CD14-positive monocyte (primary cell): ENCODE measurements at regions not wholly inside any gene's neighbourhood (a gene's known extent, or its start where the extent isn't known, plus 50 kb on each side); places are given as distances from the start of the nearest gene placed in this dataset.

Experiments used
- DNase-seq, 3 donors: peaks; one replicate each; pipeline ENCODE4 v3.0.0-alpha.2; 2011 to 2022
- H2AFZ ChIP-seq: 2 replicates; pipeline ENCODE4 v1.6.0; 2012; ENCODE audit warnings: mild to moderate bottlenecking, low read depth, low read length, inconsistent platforms; ENCODE audit not compliant: insufficient read depth, poor library complexity, severe bottlenecking
- H3K27ac ChIP-seq, 2 donors: 1 replicate in 1 of 2; 2 replicates in 1 of 2; pipeline ENCODE4 v1.5.1; 2012 to 2013; ENCODE audit warnings: low read length in 2 of 2, control low read depth in 1 of 2, inconsistent platforms in 1 of 2, low read depth in 1 of 2, mild to moderate bottlenecking in 1 of 2
- H3K27me3 ChIP-seq, 2 donors: one replicate each; pipeline versions ENCODE4 v1.6.0 to v1.6.1; 2011 to 2013; ENCODE audit warnings: low read length in 2 of 2; ENCODE audit not compliant: control insufficient read depth in 2 of 2, insufficient read depth in 2 of 2
- H3K36me3 ChIP-seq, 2 donors: replicated peaks in 1 of 2; 1 replicate in 1 of 2; 2 replicates in 1 of 2; pipeline versions ENCODE4 v1.5.1 to v1.6.1; 2012 to 2013; ENCODE audit warnings: low read length in 2 of 2, control low read depth in 1 of 2, inconsistent platforms in 1 of 2, mild to moderate bottlenecking in 1 of 2; ENCODE audit not compliant: insufficient read depth in 2 of 2, control insufficient read depth in 1 of 2
- H3K4me1 ChIP-seq, 2 donors: 1 replicate in 1 of 2; 2 replicates in 1 of 2; pipeline versions ENCODE4 v1.5.1 to v1.6.1; 2012 to 2013; ENCODE audit warnings: low read length in 2 of 2, control low read depth in 1 of 2, inconsistent platforms in 1 of 2, mild to moderate bottlenecking in 1 of 2, moderate library complexity in 1 of 2; ENCODE audit not compliant: insufficient read depth in 2 of 2, control insufficient read depth in 1 of 2
- H3K4me2 ChIP-seq: replicated peaks from 2 replicates; pipeline ENCODE3; 2012; ENCODE audit warnings: low read length, moderate library complexity, mild to moderate bottlenecking; ENCODE audit not compliant: poor library complexity, severe bottlenecking; ENCODE audit errors: extremely low read depth
- H3K4me3 ChIP-seq, 3 experiments: fragments of 200-600 bp in 1 of 3; sonication (generic) in 1 of 3; replicated peaks in 1 of 3; 1 replicate in 2 of 3; 2 replicates in 1 of 3; pipeline ENCODE4 v1.5.1; 2011 to 2013; ENCODE audit warnings: low read length in 3 of 3, mild to moderate bottlenecking in 3 of 3, control low read depth in 2 of 3, low read depth in 2 of 3, inconsistent platforms in 1 of 3, moderate library complexity in 1 of 3
- H3K79me2 ChIP-seq: 2 replicates; pipeline ENCODE4 v1.6.0; 2012; ENCODE audit warnings: mild to moderate bottlenecking, control low read depth, inconsistent platforms, low read length, moderate library complexity; ENCODE audit not compliant: insufficient read depth
- H3K9ac ChIP-seq: 2 replicates; pipeline ENCODE4 v1.6.0; 2017; ENCODE audit warnings: low read length, mild to moderate bottlenecking; ENCODE audit not compliant: insufficient read depth, poor library complexity, severe bottlenecking
- H3K9me3 ChIP-seq, 2 donors: replicated peaks in 1 of 2; 1 replicate in 1 of 2; 2 replicates in 1 of 2; pipeline versions ENCODE4 v1.5.1 to v1.6.1; 2012 to 2013; ENCODE audit warnings: low read length in 2 of 2, control low read depth in 1 of 2; ENCODE audit not compliant: control insufficient read depth in 1 of 2, insufficient read depth in 1 of 2
- H4K20me1 ChIP-seq: 2 replicates; pipeline ENCODE4 v1.6.0; 2012; ENCODE audit warnings: mild to moderate bottlenecking, low read length, control low read depth, moderate library complexity; ENCODE audit not compliant: insufficient read depth
- H3K27ac Mint-ChIP-seq, 7 donors: one replicate each; pipeline ENCODE4 v1.8.0; 2020; ENCODE audit warnings: mild to moderate bottlenecking in 7 of 7, mixed read lengths in 7 of 7, moderate library complexity in 6 of 7, inconsistent platforms in 2 of 7
- H3K27me3 Mint-ChIP-seq, 3 donors: one replicate each; pipeline ENCODE4 v1.8.0; 2021 to 2022; ENCODE audit warnings: low read depth in 3 of 3, mild to moderate bottlenecking in 3 of 3, mixed read lengths in 3 of 3, moderate library complexity in 3 of 3, inconsistent platforms in 1 of 3
- H3K36me3 Mint-ChIP-seq, 2 donors: one replicate each; pipeline ENCODE4 v1.8.0; 2020; ENCODE audit warnings: mixed read lengths in 2 of 2, inconsistent platforms in 1 of 2, mild to moderate bottlenecking in 1 of 2
- H3K4me1 Mint-ChIP-seq: one replicate; pipeline ENCODE4 v1.8.0; 2020; ENCODE audit warnings: mild to moderate bottlenecking, mixed read lengths
- H3K4me3 Mint-ChIP-seq, 2 donors: one replicate each; pipeline ENCODE4 v1.8.0; 2020; ENCODE audit warnings: mild to moderate bottlenecking in 2 of 2, mixed read lengths in 2 of 2, moderate library complexity in 1 of 2
- H3K9me3 Mint-ChIP-seq, 7 donors: one replicate each; pipeline ENCODE4 v1.8.0; 2020 to 2022; ENCODE audit warnings: mixed read lengths in 7 of 7, mild to moderate bottlenecking in 6 of 7, moderate library complexity in 6 of 7, inconsistent platforms in 2 of 7
- CTCF ChIP-seq: fragments of 200-600 bp; IDR thresholded peaks from one replicate; pipeline ENCODE4 v1.8.0; 2022; ENCODE audit warnings: antibody characterized with exemption, mild to moderate bottlenecking
- whole genome bisulfite sequencing: methylation state at CpG from one replicate; pipeline ENCODE4 v1.1.5; 2013; ENCODE audit warnings: missing lambda C conversion rate; ENCODE audit not compliant: insufficient coverage; 5-methylcytosine and 5-hydroxymethylcytosine counted together
- intact Hi-C, 2 donors: fragments of 100-400 bp; cut with micrococcal nuclease; formaldehyde crosslinking; loops; one replicate each; pipeline versions ENCODE4 v1.15.0 to v1.15.1; 2023

DNA sequence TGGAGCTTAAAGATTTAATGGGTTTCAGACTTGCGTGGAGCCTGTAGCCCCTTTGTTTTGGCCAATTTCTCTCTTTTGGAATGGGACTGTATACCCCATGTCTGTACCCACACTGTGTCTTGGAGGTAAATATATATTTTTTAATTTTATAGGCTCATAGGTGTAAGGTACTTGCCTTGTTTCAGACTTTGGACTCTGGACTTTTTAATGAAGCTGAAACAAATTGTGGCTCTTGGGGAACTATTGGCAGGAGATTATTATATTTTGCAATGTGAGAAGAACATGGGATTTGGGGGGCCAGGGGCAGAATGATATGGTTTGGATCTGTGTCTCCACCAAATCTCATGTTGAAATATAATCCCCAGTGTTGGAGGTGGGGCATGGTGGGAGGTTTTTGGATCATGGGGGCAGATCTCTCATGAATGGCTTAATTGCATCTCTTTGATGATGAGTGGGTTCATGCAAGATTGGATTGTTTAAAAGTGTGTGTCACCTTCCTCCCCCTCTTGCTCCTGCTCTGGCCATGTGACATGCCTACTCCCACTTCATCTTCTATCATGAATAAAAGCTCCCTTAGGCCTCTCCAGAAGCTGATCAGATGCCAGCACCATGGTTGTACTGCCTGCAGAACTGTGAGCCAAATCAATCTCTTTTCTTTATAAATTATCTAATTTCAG lies 74.1 kb upstream of the ARHGAP20 start:
- no peak overlapping the region for H3K4me3 Mint-ChIP-seq
- TF ChIP-seq CTCF = no peak
- H3K9me3 Mint-ChIP-seq = peaks cover 0 to 5% (median 2%) of the 10 kb centered on the region in 7 donors
- WGBS = no CpG with 5 or more reads among the region's 1 CpG
- intact Hi-C loops = no loop called here
- Histone ChIP-seq H3K27me3 (no peaks in the 10 kb centered on the region), H3K4me3 (no peak overlapping the region), H3K9me3 (no peaks in the 10 kb centered on the region), H3K79me2 (no peaks in the 10 kb centered on the region), H3K4me2 (no peak overlapping the region), H4K20me1 (no peaks in the 10 kb centered on the region), H3K9ac (no peak overlapping the region), H3K27ac (no peak overlapping the region), H3K4me1 (no peaks in the 10 kb centered on the region), H3K36me3 (no peaks in the 10 kb centered on the region), H2AFZ (no peak overlapping the region)
- H3K27ac Mint-ChIP-seq = no peak overlapping the region
- no peaks in the 10 kb centered on the region for H3K4me1 Mint-ChIP-seq
- H3K27me3 Mint-ChIP-seq = no peaks in the 10 kb centered on the region
- no peak for DNase-seq
- no peaks in the 10 kb centered on the region for H3K36me3 Mint-ChIP-seq

DNA sequence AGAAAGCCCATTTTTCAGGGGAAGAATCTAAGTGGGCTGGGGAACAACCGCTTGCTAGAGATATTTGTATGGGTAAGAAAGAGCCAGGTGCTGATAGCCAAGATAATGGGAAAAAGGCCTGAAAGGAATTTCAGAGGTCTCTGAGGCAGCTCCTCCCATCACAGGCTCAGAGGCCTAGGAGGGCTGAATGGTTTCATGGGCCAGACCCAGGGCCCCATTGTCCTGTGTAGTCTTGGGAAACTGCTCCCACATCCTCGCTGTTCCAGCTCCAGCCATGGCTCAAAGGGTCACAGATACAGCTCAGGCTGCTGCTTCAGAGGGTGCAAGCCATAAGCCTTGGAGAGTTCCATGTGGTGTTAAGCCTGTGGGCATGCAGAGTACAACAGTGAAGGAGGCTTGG lies 73.2 kb upstream of the ARHGAP20 start:
- H3K9me3 ChIP-seq = no peaks in the 10 kb centered on the region
- WGBS = 90% methylated on average over 2 of the region's 2 CpGs
- no peak overlapping the region for H3K27ac ChIP-seq
- no peak overlapping the region for H3K4me3 Mint-ChIP-seq
- no peak overlapping the region for H3K9ac ChIP-seq
- no peaks in the 10 kb centered on the region for H3K4me1 Mint-ChIP-seq
- H3K4me3 ChIP-seq = no peak overlapping the region
- H2AFZ ChIP-seq = no peak overlapping the region
- no peaks in the 10 kb centered on the region for H3K79me2 ChIP-seq
- H3K36me3 ChIP-seq = no peaks in the 10 kb centered on the region
- no peaks in the 10 kb centered on the region for H3K27me3 ChIP-seq
- no peaks in the 10 kb centered on the region for H4K20me1 ChIP-seq
- peaks cover 0 to 5% (median 0%) of the 10 kb centered on the region in 7 donors for H3K9me3 Mint-ChIP-seq
- H3K4me2 ChIP-seq = no peak overlapping the region
- intact Hi-C loops = no loop called here
- no peak for DNase-seq
- H3K27me3 Mint-ChIP-seq = no peaks in the 10 kb centered on the region
- peak overlapping the region in 1 of 7 donors; percentile 28 for H3K27ac Mint-ChIP-seq
- no peaks in the 10 kb centered on the region for H3K4me1 ChIP-seq
- no peaks in the 10 kb centered on the region for H3K36me3 Mint-ChIP-seq
- no peak for TF ChIP-seq CTCF
